H1 (cell line): ENCODE measurements at regions not wholly inside any gene's neighbourhood (a gene's known extent, or its start where the extent isn't known, plus 50 kb on each side); places are given as distances from the start of the nearest gene placed in this dataset.

Source experiments
- KDM1A ChIP-seq: fragments of 200-600, 300-600 bp; sonication (generic); IDR thresholded peaks from 2 replicates; pipeline ENCODE4 v1.7.1; 2016; ENCODE audit warnings: mild to moderate bottlenecking, low read length, borderline replicate concordance
- TF ChIP-seq, protein P1 (sequence below): fragments of 300-600 bp; sonication (generic); IDR thresholded peaks from 2 replicates; pipeline ENCODE4 v1.7.1; 2012; ENCODE audit warnings: low read length, moderate library complexity, mild to moderate bottlenecking, inconsistent platforms; ENCODE audit not compliant: insufficient replicate concordance

DNA sequence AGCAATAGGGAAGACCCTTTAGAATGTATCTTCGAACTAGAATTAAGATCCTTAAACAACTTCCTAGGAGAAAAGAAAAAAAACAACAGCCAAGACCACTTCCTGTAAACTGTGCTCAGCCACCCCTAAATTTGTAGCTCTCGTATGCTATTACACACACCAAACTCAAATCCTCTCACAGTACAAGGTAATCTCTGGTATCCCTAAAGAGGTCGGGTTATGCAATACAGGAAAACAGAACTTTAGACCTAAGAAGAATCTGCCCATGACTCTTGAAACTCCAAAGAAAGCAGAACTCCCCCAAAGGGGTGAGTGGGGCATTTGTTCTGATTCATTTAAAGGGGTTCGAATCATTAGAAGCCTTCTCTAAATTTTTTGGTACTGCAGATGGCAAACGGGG lies 170.9 kb upstream of the CASK start (continued):
- TF ChIP-seq, protein P1, sequence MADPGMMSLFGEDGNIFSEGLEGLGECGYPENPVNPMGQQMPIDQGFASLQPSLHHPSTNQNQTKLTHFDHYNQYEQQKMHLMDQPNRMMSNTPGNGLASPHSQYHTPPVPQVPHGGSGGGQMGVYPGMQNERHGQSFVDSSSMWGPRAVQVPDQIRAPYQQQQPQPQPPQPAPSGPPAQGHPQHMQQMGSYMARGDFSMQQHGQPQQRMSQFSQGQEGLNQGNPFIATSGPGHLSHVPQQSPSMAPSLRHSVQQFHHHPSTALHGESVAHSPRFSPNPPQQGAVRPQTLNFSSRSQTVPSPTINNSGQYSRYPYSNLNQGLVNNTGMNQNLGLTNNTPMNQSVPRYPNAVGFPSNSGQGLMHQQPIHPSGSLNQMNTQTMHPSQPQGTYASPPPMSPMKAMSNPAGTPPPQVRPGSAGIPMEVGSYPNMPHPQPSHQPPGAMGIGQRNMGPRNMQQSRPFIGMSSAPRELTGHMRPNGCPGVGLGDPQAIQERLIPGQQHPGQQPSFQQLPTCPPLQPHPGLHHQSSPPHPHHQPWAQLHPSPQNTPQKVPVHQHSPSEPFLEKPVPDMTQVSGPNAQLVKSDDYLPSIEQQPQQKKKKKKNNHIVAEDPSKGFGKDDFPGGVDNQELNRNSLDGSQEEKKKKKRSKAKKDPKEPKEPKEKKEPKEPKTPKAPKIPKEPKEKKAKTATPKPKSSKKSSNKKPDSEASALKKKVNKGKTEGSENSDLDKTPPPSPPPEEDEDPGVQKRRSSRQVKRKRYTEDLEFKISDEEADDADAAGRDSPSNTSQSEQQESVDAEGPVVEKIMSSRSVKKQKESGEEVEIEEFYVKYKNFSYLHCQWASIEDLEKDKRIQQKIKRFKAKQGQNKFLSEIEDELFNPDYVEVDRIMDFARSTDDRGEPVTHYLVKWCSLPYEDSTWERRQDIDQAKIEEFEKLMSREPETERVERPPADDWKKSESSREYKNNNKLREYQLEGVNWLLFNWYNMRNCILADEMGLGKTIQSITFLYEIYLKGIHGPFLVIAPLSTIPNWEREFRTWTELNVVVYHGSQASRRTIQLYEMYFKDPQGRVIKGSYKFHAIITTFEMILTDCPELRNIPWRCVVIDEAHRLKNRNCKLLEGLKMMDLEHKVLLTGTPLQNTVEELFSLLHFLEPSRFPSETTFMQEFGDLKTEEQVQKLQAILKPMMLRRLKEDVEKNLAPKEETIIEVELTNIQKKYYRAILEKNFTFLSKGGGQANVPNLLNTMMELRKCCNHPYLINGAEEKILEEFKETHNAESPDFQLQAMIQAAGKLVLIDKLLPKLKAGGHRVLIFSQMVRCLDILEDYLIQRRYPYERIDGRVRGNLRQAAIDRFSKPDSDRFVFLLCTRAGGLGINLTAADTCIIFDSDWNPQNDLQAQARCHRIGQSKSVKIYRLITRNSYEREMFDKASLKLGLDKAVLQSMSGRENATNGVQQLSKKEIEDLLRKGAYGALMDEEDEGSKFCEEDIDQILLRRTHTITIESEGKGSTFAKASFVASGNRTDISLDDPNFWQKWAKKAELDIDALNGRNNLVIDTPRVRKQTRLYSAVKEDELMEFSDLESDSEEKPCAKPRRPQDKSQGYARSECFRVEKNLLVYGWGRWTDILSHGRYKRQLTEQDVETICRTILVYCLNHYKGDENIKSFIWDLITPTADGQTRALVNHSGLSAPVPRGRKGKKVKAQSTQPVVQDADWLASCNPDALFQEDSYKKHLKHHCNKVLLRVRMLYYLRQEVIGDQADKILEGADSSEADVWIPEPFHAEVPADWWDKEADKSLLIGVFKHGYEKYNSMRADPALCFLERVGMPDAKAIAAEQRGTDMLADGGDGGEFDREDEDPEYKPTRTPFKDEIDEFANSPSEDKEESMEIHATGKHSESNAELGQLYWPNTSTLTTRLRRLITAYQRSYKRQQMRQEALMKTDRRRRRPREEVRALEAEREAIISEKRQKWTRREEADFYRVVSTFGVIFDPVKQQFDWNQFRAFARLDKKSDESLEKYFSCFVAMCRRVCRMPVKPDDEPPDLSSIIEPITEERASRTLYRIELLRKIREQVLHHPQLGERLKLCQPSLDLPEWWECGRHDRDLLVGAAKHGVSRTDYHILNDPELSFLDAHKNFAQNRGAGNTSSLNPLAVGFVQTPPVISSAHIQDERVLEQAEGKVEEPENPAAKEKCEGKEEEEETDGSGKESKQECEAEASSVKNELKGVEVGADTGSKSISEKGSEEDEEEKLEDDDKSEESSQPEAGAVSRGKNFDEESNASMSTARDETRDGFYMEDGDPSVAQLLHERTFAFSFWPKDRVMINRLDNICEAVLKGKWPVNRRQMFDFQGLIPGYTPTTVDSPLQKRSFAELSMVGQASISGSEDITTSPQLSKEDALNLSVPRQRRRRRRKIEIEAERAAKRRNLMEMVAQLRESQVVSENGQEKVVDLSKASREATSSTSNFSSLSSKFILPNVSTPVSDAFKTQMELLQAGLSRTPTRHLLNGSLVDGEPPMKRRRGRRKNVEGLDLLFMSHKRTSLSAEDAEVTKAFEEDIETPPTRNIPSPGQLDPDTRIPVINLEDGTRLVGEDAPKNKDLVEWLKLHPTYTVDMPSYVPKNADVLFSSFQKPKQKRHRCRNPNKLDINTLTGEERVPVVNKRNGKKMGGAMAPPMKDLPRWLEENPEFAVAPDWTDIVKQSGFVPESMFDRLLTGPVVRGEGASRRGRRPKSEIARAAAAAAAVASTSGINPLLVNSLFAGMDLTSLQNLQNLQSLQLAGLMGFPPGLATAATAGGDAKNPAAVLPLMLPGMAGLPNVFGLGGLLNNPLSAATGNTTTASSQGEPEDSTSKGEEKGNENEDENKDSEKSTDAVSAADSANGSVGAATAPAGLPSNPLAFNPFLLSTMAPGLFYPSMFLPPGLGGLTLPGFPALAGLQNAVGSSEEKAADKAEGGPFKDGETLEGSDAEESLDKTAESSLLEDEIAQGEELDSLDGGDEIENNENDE: no peak
- no peak for TF ChIP-seq KDM1A
- TF ChIP-seq, all 59 proteins: peak for 0
